M059J (cell line): ENCODE measurements at regions not wholly inside any gene's neighbourhood (a gene's known extent, or its start where the extent isn't known, plus 50 kb on each side); places are given as distances from the start of the nearest gene placed in this dataset.
"Not testable (repeated sequence)": the region's sequence is repeated elsewhere in the genome, so short reads cannot be mapped to it uniquely, and the experiment has no call there.

Source experiments
- DNase-seq: peaks from one replicate; pipeline ENCODE4 v3.0.0-alpha.2; 2012; ENCODE audit warnings: low read depth

DNA sequence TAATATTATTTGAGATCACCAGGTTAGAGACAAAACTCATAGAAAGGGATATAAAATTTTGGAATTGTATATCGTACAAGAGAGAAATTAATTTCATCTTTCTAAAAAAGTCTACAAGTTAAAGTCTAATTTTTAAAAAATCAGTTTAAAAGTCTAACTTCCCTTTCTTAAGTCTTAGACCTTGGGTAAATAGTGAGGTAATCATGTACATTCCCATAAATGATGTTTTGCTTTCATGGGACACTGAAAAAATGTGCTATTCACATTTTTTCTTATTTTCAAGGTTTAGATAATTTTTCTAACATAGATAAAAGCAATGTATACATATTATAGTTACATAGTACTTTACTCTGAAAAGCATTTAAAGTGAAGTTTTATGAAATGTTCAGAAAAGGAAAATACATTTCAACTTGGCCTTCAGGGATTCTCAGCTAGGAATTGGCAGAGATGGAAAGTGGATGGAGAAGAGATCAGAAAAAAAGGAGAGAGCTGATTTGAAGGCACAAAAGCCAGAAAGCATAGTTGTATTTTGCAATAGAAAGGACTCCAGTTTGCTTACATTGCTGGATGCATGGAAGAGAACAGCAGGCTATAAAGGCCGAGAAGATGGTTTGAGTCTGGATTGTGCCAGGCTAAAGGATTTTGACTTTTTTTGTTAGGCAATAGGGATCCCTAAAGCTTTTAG lies 194.0 kb downstream of the CASP12 start:
- DNase-seq = no peak

GRCh38 chr11:104700609-104701008 lies 197.7 kb downstream of the CASP12 start:
- DNase-seq = peak; percentile 80

GRCh38 chr11:104699981-104700380 lies 198.3 kb downstream of the CASP12 start:
- DNase-seq = no peak

- no peak for DNase-seq
These were observed 203.2 kb downstream of the CASP12 start for GRCh38 chr11:104695065-104695463.

DNA sequence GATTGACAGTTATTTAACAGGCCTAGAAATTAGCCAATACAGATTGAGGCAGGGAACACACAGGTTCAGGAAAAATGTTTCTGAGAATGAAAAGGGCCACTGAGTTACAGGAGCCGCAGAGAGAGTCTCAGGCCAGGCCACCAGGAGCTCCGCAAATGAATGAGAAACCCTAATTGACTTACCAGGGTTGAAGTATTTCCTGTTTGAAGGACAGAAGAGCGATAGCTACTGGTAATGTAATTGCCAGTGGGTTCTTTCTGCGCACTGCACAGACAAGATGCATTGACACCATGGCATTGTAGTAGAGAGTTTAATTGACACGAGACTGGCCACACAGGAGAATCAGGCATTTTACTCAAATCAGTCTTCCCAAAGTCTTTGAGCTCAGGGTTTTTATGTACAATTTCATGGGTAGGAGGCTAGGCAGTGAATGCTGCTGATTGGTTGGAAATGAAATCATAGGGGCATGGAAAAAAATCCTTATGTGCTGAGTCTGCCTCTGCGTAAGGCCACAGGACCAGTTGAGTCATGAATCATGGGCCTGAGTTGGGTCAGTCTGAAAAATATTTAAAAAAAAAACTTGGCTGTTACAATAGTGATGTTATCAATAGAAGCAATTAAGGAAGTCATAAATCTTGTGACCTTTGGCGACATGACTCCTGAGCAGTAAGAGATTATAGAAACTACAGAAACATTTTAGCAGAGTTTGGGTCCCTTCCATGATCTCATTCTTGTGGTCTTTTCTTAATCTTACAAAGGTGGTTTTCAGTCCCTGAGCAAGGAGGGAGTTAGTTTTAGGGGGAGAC lies 203.8 kb downstream of the CASP12 start:
- peak; percentile 96 for DNase-seq

DNA sequence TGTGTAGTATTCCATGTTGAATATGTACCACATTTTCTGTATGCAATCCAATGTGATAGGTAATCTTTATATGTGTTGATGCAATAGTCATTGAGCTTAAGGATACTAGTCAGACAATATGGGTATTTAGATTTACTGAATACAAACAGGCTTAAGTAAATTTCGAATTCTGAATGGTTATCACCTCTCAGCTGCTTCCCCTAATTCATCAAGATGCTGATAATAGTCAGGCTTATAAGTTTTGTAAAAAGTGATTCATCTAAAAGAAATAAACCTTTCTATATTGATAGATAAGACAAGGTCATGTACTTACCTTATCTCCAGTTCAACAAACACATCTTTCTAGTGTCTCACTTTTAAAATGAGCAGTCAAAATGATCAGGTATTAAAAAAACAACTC lies 205.5 kb downstream of the CASP12 start:
- no peak for DNase-seq

GRCh38 chr11:104691129-104691528 lies 207.1 kb downstream of the CASP12 start:
- no peak for DNase-seq

- DNase-seq = no peak
These were observed 208.0 kb downstream of the CASP12 start for GRCh38 chr11:104690241-104690640.

GRCh38 chr11:104688731-104689130 lies 209.5 kb downstream of the CASP12 start:
- DNase-seq = no peak

- DNase-seq = no peak
These were observed 216.1 kb downstream of the CASP12 start for GRCh38 chr11:104682206-104682605.

DNA sequence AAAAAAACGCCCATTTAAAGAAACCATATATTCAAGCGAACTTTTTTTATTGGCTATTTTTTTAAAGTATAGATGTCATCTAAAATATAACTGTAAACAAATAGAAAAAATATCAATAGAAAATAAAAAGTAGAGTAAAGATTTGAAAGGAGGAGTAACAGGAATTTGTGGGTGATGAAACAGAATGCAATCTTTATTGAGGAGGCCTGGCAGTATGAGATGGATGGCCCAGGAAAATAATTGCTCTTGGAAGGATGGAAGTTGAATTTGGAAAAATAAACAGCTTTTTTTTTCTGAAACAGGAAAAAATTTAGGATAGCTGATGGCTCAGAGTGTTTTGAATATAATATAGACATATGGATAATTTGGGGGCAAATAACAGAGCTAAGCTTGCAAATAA lies 219.0 kb downstream of the CASP12 start:
- no peak for DNase-seq

GRCh38 chr11:104678408-104678807 lies 219.9 kb downstream of the CASP12 start:
- no peak for DNase-seq

- DNase-seq = not testable (repeated sequence)
These were observed 221.2 kb downstream of the CASP12 start for GRCh38 chr11:104677069-104677468.

GRCh38 chr11:104672897-104673296 lies 225.4 kb downstream of the CASP12 start:
- DNase-seq = no peak

- peak; percentile 94 for DNase-seq
These were observed 229.3 kb downstream of the CASP12 start for GRCh38 chr11:104668797-104669463.

- DNase-seq = no peak
These were observed 231.6 kb downstream of the CASP12 start for GRCh38 chr11:104666624-104667023.

GRCh38 chr11:104665641-104666040 lies 232.6 kb downstream of the CASP12 start:
- DNase-seq = peak; percentile 9

- DNase-seq = peak; percentile 93
These were observed 234.8 kb downstream of the CASP12 start for GRCh38 chr11:104663190-104664140.

DNA sequence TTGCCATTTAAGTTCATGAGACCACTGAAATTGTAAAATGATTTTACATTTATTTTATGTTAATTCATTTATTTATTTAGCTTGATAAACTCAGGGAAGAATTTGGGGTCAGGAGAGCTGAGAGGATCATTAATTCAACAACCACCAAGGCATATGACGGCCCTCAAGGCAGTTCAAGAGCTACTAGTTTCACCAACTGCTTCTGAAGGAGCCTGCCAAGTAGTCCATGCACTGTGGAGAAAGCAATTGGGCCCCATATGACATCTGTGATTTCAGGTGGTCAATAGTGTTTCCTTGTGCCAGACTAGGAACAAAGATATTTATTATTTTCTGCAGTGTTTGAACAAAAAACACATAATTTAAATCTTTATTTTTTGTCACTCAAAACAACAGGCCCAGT lies 236.4 kb downstream of the CASP12 start:
- DNase-seq = no peak

GRCh38 chr11:104661471-104661870 lies 236.8 kb downstream of the CASP12 start:
- no peak for DNase-seq

DNA sequence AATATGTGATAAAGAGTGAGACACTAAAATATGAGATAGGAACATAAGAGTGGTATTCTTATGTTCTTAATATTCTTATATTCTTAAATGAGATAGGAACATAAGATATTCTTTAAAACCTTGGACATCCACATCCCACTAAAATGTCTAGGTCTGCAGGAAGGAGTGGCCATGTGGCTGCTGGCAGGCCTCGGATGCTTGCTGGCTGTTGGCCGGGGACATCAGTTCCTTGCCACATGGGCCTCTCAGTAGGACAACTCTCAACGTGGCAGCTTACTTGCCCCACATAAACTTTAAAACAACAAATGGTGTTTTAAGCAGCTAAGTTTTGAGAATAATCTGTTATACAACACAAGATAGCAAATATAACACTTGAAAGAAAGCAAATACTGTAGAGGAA lies 240.1 kb downstream of the CASP12 start:
- no peak for DNase-seq

DNA sequence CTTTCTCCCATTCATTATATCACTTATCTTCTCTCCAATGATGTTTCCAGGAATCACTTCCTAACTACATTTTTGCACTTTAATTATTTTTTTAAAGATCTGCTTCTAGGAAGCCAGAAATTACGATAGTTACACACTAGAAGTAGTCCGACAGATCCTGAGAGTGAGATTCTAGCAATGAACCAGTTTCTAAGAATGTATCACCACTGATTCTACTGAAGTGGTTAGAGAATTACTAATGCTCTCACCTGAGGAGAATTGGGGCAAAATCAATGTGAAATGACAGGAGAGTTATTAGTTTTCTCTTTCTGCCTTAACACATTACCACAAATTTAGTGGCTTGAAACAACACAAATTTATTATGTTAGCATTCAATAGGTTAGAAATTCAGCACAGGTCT lies 241.2 kb downstream of the CASP12 start:
- DNase-seq = no peak
